AG09319 (cell line): ENCODE measurements at regions not wholly inside any gene's neighbourhood (a gene's known extent, or its start where the extent isn't known, plus 50 kb on each side); places are given as distances from the start of the nearest gene placed in this dataset.

ENCODE experiments used
- DNase-seq: peaks from one replicate; pipeline ENCODE4 v3.0.0-alpha.2; 2010; ENCODE audit warnings: low read depth; ENCODE audit errors: extremely low read depth
- CTCF ChIP-seq: IDR thresholded peaks from 2 replicates; pipeline ENCODE4 v1.5.1; 2011; ENCODE audit warnings: low read depth, mild to moderate bottlenecking, inconsistent platforms, low read length, moderate library complexity

GRCh38 chr2:147713349-147713748 is 131.5 kb upstream of the ACVR2A start:
- no peak for DNase-seq
- TF ChIP-seq CTCF = no peak

GRCh38 chr2:147712051-147712450 is 132.8 kb upstream of the ACVR2A start:
- TF ChIP-seq CTCF = no peak
- no peak for DNase-seq

GRCh38 chr2:147711031-147711430 is 133.8 kb upstream of the ACVR2A start:
- no peak for DNase-seq

GRCh38 chr2:147709655-147710054 is 135.2 kb upstream of the ACVR2A start:
- DNase-seq = no peak
- no peak for TF ChIP-seq CTCF

More at GRCh38 chr2:147711031-147711430, 133.8 kb upstream of the ACVR2A start:
- TF ChIP-seq CTCF = no peak

- DNase-seq = no peak
Measured at GRCh38 chr2:147703171-147703570, 141.7 kb upstream of the ACVR2A start.

GRCh38 chr2:147698166-147698565 is 146.7 kb upstream of the ACVR2A start:
- DNase-seq = no peak
- no peak for TF ChIP-seq CTCF

More at GRCh38 chr2:147703171-147703570, 141.7 kb upstream of the ACVR2A start:
- TF ChIP-seq CTCF = no peak

GRCh38 chr2:147696426-147696825 is 148.4 kb upstream of the ACVR2A start:
- no peak for DNase-seq

More at GRCh38 chr2:147696426-147696825, 148.4 kb upstream of the ACVR2A start:
- no peak for TF ChIP-seq CTCF
